ENCODE measurements at regions not wholly inside any gene's neighbourhood (a gene's known extent, or its start where the extent isn't known, plus 50 kb on each side); places are given as distances from the start of the nearest gene placed in this dataset.
"Not testable (repeated sequence)": the region's sequence is repeated elsewhere in the genome, so short reads cannot be mapped to it uniquely, and the experiment has no call there.

- FAIRE-seq, result no peak
Measured at GRCh38 chr13:44131069-44131614, 242.5 kb upstream of the SERP2 start.

GRCh38 chr13:44132710-44133109 is 240.9 kb upstream of the SERP2 start:
- FAIRE-seq, result no peak

DNA sequence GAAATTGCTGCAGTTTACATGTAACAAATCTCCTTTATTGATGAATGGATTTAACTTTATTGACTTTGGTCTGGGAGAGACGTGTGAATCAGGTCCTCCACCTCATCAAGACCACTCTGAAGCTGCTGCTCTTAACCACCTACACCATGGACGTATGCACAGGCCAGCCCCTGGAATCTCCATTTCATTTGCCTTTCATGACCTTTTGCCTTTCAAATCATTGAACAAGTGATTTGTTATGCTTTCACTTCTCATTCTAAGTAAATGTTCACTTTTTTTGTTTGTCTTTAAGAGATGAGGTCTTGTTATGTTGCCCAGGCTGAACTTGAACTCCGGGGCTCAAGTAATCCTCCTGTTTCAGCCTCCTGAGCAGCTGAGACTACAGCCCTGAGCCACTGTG is 240.0 kb upstream of the SERP2 start:
- FAIRE-seq, result no peak

DNA sequence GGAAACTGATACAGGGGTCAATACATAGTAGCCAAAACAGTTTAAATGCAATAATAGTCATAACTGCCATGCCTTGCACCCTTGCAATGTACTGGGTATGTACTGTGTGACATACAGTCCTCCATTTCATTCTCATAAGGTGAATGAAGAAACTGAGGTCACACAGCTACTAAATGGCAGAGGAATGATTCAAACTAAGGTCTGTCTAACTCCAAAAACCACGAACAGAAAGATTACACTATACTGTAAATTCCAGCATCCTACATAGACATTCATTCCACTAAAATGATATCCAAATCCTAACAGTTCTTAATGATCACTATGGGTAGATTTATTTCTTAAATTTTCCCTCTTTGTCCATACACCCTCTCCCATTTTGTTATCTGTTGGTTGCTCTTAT is 238.1 kb upstream of the SERP2 start:
- FAIRE-seq, result no peak

DNA sequence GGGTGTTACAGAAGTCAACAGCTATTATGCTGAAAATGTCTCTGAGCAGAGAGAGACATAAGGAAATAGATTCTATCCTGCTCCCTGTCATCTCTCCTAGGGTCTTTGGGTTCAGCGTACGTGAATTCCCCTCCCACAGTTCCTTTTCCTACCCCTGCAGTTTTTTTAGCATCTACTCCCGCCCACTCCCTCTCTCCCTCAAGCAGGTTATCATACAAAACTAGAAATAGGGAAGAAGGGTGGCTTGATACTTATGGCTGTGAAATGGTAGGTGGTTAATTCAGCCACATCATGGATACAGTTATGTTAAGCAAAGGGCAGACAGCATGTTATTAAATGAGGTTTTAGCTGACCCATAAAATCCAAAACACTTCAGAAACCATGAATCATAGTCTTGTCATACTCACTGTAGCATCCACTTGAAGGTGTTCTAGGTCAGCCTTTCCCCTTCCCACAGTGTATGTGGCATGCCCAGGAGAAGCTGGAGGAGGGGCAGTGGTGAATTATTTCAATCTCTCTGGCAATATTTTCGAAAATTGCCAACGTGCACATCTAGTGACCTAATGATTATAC is 236.8 kb upstream of the SERP2 start:
- no peak for FAIRE-seq

DNA sequence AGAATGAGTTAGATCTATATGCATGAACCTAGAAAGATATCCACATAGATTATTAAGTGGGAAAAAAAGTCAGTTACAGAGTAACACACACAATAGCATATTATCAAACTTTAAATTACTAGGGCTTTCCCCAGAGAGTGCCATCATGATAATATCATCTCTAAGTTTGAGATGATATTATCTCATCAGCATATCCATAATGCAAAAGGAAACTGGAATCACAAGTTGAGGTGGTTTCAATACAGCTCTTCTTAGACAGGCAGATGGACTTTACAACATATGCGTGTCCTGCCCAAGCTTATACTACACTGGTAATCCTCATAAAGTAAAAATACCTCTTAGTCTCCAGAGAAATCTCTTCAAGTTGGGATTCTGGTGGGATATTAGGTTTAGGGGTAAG is 236.2 kb upstream of the SERP2 start:
- no peak for FAIRE-seq

- no peak for FAIRE-seq
Measured at GRCh38 chr13:44140146-44140545, 233.5 kb upstream of the SERP2 start.

- FAIRE-seq, result no peak
Measured at GRCh38 chr13:44140888-44141724, 232.5 kb upstream of the SERP2 start.

DNA sequence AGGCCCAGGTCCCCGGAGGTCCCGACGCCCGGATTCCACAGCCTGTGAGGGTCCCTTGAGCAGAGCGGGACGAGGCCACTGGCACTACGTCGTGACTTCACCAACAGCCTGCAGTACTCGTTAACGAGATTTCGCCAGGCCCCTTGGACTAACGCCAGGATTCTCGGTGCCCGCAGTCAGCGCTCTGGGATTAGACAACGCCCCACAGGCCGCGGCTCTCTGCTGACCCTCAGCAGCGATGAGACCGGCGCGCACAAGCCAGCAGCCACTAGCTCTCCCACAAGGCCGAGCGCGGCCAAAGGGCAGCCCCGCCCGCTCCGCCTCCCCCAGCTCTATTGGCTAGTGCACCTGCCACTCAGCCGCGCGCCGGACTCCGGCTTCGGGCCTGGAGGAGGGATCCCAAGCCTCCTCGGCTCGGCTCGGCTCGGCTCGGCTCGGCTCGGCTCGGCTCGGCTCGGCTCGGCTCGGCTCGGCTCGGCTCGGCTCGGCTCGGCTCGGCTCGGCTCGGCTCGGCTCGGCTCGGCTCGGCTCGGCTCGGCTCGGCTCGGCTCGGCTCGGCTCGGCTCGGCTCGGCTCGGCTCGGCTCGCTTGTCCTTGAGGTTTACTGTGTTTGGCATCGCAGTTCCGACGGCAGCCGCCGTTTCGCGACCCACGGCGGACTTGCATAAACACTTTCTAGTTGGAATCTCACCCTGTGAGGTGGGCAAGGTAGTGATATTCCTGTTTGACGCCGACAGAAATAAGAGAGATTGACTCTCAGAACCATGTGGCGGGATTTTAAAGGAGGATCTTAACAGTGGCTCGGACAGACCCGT is 231.7 kb upstream of the SERP2 start:
- no peak for FAIRE-seq

- no peak for FAIRE-seq
Measured at GRCh38 chr13:44142540-44142867, 231.1 kb upstream of the SERP2 start.

- no peak for FAIRE-seq
Measured at GRCh38 chr13:44142941-44143665, 230.5 kb upstream of the SERP2 start.

DNA sequence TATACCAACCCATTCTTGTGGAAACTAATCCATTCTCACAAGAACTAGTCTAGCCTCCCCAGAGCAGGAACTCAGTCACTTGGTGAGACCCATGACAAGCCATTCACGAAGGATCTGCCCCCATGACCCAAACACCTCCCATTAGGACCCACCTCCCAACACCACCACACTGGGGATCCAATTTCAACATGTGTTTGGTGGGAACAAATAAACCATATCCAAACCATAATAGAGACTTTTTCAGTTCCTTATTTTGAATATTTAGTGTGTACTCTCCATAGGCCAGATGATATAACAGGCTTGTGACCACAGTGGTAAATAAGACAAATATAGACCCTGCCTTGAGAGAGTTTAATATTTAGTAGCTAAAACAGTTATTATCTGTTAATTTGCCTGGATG is 227.5 kb upstream of the SERP2 start:
- FAIRE-seq, result no peak

DNA sequence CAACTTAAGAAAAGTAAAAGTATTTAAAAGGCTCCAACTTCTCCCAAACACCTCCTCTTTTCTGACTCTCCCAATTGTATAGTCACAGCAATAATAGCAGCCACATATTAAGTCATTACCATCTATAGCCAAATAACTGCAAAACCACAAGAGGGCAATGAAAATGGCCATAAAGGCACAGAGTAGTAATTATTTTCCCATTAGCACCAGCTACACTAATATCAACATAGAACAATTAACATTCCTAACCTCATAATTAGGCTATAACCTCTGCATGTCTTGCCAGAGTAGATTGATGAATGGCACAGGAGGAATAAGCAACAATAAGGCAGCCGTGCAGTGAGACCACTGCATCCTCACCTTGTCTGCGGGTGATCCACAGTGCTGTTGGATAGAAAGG is 226.4 kb upstream of the SERP2 start:
- FAIRE-seq, result no peak

- no peak for FAIRE-seq
Measured at GRCh38 chr13:44147648-44148047, 226.0 kb upstream of the SERP2 start.

DNA sequence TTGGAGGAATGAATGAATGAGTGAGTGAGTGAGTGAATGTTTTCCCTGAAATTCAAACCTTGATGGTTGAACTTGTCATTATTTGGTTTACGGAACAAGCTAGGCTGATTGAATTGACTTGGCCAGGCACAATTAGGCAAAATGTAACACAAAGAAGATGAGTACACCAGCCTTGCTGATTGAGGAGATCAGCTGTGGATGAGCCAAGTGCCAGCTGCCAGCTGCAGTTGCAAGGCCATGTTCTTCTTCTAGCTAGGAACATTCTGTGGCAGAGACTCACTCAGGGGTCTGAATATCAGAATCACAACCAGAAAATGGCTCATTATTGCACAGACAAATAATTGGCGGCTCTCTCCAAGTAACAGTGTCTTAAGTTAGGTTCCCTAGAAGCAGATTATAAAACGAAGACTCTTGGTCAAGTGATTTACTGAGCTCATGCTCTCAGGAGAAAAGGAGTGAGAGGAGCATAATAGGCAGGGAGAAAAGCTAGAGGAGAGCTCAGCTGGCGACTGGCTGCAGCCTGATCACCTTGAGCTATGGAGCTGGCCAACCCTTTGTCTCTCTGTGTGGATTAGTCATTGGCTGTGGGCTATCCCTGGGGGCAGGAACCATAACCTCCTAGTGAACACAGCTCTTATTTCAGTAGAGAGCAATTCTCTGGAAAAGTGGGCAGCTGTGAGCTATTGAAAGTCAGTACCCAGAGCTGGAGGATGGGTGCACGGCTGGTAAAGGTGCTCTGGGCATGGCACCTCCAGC is 225.3 kb upstream of the SERP2 start:
- FAIRE-seq, result no peak

GRCh38 chr13:44149231-44149630 is 224.4 kb upstream of the SERP2 start:
- not testable (repeated sequence) for FAIRE-seq

GRCh38 chr13:44149821-44150220 is 223.8 kb upstream of the SERP2 start:
- FAIRE-seq, result no peak

DNA sequence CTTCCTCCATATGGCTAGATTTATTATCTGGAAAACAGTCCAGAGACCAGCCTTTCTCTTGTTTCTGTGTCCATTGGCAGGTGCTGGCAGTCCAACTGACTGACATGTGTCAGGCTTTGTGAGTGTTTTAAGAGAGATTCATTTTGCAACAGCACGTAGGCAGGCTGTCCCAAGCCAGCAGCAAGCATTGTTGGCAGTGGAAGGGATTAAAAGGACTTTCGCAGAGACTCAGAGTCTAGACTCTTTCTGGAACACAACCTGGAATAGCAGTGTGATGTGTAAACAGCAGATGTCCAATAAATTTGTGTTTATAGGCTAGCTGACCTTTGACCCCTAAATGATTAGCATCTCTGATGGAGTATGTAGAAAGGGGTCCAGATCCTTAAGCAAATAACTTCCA is 222.2 kb upstream of the SERP2 start:
- no peak for FAIRE-seq

DNA sequence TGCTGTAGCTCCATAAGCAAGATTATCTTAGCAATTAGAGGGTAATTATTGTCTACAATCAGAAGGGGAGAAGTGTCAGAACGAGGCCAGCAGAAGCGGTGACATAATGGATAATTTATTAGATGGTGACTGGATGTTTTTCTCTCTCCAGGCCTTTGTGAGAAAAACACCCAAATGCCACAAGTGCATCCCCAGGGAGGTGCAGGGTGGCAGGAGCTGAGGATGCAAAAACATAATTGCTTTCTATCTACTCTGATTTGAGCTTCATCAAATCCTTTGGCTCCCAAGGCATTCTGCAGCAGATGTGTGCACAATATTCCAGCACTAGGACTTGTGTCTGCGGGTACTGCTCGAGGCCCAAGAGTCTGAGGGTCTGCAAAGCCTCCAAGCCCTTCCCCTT is 220.1 kb upstream of the SERP2 start:
- no peak for FAIRE-seq

DNA sequence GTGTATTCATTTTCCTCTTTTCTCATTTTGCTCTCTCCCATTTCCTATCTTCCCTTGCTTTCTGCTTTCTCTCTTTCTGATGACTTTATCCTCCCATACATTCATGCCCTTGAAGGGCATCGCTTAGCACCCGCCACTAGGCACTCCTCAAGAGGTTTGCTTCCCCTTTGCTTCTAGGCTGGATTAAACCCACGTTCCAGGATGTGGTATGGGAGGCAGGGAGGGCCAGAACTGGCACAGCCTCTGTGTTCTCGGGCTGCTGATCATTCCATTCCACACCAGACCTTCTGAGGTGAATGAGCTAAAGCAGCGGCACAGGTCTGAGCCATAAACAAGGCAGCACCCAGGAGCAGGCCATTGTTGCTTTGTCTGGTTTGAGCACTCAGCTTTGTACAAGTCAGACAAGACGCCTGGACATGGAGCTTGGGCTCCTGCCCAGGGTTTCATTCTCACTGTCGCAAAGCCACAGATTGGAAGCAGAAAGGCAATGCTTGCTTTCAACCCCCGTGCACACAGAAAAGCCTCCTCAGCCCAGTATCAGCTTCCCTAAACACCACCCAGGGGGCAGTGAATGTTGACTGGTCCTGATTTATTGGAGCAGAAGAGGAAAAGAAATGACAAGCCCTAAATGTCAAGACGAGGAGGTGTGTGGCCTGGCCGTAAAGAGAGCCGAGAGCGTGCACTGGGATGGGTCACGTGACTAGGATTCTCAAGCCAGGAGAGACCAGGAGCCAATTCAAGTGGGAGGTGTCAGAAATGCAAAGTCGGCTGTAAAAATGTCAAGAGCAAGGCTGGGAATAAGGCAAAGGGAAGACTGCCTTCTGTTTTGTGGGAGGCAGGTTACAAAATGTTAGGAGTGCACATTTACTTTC is 218.0 kb upstream of the SERP2 start:
- FAIRE-seq, result no peak

- FAIRE-seq, result no peak
Measured at GRCh38 chr13:44156294-44156658, 217.3 kb upstream of the SERP2 start.
